Activated gamma-delta T cell treated with anti-CD3 and anti-CD28 coated beads, Interleukin-2, amount 50 U/mL, for 16 hours (primary cell): ENCODE measurements at regions not wholly inside any gene's neighbourhood (a gene's known extent, or its start where the extent isn't known, plus 50 kb on each side); places are given as distances from the start of the nearest gene placed in this dataset.

ENCODE experiments used
- DNase-seq: peaks from one replicate; pipeline ENCODE4 v3.0.0-alpha.2; 2020; ENCODE audit warnings: low read depth

- no peak for DNase-seq
Observed at GRCh38 chr13:106963151-106963550, 395.2 kb upstream of the ARGLU1 start.

DNA sequence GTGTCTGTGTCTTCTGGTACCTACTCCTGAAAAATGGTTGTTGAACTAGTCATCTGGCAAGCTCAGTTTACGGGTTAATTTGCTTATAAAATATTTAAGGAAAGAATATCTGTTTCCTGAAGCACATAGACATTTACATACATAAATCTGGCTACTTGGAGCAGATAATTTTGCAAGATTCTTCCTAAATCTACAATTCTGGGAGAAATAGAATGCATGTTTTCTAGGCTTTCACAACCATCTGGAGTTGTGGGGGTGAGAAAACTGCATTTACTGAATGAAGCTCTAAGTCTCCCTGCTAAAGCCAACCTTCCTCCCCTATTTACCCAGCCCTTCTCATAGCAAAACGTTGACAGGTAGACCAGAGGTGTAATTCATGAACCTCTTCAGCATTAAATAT lies 393.7 kb upstream of the ARGLU1 start:
- DNase-seq: no peak

DNA sequence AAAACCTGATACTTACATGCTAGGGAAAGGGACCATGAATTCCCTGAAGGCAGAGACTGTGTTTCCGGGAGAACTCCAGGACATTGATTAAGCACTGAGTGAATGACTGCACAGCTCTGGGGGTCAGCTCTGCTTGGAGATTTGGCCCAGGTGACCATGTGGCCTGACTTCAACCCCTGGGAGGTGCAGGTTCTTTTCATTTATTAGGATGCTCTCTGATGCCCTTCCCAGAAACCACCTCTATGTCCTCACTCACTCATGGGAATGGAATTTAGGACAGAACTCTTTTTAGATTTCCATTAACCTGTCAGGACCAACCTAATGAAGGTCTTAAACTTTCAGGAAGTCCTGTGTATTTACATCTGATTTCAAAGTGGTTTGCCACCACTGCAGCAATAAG lies 393.3 kb upstream of the ARGLU1 start:
- DNase-seq: no peak

DNA sequence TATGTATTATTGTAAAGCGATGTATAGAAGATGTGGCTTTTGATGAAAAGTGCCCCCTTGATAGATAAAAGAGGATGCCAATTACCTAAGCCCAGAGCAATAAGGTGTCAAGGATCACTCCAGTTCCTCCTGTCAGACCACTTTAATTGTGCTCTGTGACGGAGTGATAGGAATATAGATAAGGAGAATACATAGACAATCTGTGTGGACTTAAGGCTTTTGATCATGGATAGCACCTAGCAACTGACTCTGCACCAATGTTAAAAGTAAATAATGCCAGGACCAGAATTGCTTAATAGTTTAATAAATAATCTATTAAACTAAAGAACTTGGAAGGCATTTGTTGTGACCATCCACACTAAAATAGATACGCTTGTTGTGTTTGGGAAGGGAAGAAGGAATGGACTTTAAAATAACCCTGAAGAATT lies 390.7 kb upstream of the ARGLU1 start:
- no peak for DNase-seq

GRCh38 chr13:106942563-106942962 lies 374.6 kb upstream of the ARGLU1 start:
- no peak for DNase-seq

DNA sequence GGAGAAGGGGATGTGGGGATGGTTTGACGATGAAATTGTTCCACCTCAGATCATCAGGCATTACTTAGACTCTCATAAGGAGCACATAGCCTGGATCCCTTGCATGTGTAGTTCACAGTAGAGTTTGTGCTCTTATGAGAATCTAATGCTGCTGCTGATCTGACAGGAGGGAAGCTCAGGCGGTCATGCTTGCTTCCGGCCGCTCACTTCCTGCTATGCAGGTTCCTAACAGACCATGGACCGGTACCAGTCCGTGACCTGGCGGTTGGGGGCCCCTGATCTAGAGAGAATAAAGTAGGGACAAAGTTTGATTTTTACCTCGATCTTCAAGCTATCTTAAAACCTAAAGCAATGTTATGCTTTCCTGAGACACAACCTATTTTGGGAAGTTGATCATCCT lies 373.8 kb upstream of the ARGLU1 start:
- no peak for DNase-seq

DNA sequence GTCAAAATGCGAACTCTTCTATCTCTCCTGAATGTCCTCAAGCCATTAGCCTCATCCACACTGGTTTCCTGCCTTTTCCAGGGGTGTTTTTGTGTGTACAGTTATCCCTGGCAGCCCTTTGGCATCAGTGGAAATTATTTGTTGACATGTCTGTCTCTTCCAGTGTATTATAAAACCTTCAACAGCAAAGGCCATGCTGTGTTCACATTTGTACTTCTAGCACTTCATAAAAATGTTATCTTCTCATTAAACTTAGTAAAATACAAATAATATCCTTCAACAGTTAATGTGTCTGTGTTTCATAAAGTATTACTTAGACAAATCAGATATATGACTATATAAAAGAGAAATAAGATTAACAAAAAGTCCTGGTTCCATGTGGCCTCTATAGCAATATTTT lies 359.5 kb upstream of the ARGLU1 start:
- DNase-seq: no peak

GRCh38 chr13:106922384-106922783 lies 354.4 kb upstream of the ARGLU1 start:
- no peak for DNase-seq

- DNase-seq: no peak
Observed at GRCh38 chr13:106919638-106920037, 351.7 kb upstream of the ARGLU1 start.

DNA sequence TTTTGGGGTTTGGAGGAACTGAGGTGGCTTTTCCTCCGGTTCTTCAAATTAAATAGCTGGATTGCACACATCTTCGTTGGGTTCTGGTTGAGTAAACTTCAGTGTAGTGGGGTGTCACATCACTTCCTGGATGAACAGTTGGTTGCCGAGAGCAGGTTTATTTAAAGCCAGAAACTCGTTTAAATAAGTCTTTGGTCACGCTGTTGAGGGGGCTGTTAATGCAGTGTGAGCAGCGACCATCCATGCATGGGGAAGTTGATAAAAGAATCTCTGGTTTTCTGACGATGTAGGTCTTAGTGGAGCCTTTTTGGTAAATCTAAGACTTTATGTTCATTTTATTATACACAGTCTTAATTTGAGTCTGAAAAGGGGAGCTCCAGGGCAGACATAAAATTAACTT lies 351.2 kb upstream of the ARGLU1 start:
- DNase-seq: no peak

DNA sequence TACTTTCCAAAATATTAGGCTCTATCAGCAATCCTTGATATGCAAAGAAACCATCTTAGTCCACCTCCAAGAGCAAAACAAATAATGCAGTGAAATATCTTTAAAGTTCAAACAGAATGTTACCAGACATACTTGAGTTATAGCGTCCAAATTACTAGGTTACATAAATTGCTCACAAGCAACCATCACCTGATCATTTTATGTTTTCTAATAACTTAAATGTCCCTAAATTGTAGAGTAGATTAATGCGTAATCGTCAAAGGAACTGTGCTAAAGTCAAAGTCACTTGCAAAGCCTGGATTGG lies 350.6 kb upstream of the ARGLU1 start:
- no peak for DNase-seq

- DNase-seq: peak; percentile 22
Observed at GRCh38 chr13:106917673-106918556, 350.0 kb upstream of the ARGLU1 start.

DNA sequence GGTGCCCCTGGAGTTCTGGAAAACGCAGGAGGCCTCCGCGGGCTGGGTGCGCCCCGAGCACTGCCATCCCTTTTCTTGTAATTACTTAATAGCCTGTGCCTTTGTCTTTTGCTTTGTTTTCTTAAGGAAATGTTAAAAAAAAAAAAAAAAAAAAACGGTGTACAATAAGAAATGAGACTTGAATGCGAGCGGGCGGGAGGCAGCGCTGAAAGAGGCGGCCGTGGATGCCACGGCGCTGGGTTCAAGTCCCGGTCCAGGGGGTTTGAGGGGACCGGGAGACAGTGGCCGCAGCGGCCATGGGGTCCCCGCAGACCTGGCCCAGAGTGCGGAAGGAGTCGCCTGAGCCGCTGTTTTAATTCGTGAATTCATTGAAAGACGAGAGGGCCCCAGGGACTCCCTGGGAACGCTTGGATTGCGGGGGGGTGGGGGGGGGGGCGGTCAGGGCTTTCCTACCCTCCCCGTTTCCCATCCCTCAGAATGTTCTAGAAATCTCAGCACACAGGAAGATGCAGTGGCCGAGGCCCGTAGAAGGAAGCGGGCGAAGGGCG lies 349.2 kb upstream of the ARGLU1 start:
- DNase-seq: no peak

DNA sequence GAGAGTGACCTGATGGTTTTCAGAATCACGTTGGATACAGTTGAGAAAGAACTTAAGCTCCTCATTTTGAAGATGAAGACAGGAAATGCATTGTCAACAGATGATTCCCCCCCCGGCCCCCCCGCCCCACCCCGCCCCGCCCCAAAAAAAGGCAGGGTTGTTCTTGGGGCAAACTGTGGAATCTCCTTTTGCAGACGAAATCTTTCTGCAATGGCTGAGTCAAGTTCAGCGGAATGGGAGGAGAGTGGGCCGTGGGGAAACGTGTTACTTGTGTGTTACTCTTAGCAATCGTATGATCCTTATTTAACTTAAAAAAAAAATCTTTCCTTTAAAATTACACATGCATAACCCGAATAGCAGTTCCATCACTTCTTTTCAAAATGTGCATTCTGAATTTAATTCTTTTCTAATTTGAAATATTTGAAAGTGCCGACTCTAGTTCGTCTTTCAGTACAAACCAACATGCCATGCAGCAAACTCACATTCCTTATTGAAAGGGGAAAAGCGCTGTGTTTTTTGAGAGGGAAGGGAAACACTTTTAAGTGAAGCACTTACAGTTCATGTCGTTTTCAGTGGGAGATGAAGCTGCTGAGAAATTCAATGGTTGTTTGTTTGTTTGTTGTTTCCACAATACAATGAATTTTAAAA lies 348.5 kb upstream of the ARGLU1 start:
- DNase-seq: no peak

DNA sequence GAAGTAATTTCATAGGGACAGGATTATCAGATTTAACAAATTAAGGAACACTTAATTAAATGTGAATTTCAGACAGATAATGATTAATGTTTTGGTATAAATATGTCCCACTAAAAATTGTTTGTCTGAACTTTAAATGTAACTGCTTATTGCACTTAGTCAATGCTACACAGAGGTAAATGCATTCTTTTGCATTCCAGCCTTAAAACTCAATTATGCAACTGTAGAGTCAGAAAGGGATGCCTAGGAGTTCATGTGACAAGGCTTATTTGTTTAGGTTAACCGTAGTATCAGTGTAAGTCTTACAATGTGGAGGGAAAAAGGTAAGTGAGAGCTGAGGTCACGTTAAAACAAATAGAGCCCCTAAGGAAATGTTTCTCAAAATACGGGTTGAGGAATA lies 347.2 kb upstream of the ARGLU1 start:
- no peak for DNase-seq

- no peak for DNase-seq
Observed at GRCh38 chr13:106911627-106912026, 343.7 kb upstream of the ARGLU1 start.

- no peak for DNase-seq
Observed at GRCh38 chr13:106911020-106911419, 343.1 kb upstream of the ARGLU1 start.

- DNase-seq: no peak
Observed at GRCh38 chr13:106906426-106906996, 338.6 kb upstream of the ARGLU1 start.

DNA sequence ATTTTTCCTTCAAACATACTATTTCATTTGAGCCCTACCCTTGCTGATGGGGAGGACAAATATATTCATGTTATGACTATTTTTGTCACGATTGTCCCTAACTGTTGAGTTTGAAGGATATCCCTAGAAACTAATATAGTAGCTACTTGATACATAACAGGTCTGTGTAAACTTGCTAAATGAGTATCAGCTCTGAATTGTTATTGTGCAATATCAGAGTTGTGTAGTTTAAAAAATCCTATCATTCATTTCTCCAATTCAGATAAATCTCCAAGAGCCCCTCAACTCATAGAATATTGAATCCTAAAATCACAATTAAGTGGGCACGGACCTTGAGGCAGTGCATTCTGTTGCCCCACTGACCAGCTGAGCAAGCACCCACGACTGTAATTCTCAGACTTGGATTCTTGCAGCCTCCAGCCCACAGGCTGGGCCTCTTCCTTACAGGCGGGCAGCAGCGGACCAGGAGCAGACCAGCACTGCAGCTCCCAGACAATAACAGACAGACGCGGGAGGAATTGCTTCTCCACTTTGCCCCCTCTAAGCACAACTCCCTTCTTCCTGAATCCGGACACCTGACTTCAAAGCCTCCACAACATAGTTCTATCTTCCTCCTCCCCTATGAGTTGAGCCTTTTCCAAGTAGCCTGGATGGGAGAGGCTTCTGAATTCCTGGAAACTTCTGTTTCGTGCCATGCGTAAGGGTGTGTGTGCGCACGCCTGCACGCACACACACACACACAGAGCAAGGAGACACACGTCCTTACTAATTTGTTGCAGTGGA lies 337.6 kb upstream of the ARGLU1 start:
- DNase-seq: no peak

- no peak for DNase-seq
Observed at GRCh38 chr13:106899442-106899841, 331.5 kb upstream of the ARGLU1 start.

DNA sequence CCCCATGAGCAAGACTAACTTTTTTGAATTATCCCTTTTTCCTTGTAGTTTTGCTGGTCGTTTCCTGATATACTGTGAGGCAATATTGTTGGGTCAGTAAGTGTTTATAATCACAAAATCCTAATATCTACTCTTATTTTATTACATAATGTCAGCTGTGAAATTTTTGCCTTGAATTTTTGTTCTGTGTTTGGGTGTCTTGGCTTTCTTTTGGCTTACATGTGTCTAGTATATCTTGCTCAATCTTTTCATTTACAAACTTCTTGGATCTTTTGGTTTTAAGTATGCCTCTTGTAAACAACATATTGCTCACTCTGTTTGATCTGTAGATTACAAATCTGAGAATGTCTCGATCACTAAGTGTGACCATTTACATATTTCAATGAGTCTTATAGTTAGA lies 330.3 kb upstream of the ARGLU1 start:
- DNase-seq: no peak

DNA sequence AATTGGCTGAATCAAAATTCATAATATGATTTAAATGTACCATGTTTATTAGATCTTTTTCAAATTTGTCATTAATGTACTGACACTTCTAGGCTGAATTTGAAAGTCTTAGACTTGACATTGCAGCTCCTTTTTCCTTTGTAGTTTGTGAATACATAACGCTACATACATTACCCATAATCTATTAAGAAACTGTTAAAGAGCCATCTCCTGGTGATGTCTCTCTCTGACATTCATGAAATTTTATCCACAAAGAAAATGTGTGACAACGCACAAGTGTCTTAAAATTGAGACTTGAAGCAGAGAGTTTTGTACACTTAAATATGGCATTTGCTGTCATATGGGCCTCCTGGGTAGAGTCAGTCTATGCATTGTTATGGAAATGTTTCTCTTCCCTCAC lies 320.2 kb upstream of the ARGLU1 start:
- no peak for DNase-seq
